ENCODE measurements at regions not wholly inside any gene's neighbourhood (a gene's known extent, or its start where the extent isn't known, plus 50 kb on each side); places are given as distances from the start of the nearest gene placed in this dataset.

DNA sequence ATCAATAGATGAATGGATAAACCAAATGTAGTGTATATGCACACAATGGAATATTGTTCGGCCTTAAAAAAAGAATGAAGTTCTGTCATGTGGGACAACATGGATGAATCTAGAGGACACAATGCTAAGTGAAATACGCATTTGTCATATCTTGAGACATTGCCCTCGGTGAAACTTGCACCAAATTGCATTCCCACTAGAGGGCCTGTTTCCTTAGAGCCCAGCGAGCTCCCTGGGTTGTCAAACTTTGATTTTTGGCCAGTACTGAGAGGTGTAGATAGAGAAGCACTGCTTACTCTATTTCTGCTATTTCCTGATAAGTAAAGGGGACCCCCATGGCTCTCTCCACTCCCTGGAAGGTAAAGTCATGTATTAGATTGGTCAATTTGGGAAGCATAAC lies 157.1 kb downstream of the GPAM start:
- H3K4me3 ChIP-seq (ENCODE audit: low read depth, low read length): no peak overlapping the region
- DNase-seq (ENCODE audit: low read depth): no peak

DNA sequence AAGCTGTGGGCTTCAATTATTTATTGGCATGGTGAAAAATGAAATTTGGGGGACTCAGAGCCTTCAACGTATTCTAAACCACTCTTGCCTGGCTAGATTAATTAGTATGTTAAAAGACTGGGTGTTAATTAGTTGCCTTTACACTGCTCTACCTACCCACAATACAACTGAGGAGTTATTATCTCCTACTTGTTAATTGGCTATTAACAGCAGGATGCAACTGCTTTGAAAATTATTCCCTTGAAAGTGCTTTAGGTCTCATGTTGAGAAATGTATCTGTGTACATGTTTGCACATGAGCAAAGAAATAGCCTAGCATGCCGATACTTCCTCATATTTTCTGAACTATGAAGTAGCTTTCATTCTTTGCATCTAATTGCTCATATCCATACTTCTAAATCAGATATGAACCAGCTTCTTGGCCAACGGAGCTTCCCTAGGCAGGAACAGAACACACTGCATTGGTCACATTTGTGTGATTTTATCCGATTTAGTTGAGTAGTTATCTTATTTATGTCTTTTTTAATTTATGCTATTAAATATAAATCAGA lies 155.8 kb downstream of the GPAM start:
- DNase-seq (ENCODE audit: low read depth): no peak
- no peak overlapping the region for H3K4me3 ChIP-seq (ENCODE audit: low read depth, low read length)

DNA sequence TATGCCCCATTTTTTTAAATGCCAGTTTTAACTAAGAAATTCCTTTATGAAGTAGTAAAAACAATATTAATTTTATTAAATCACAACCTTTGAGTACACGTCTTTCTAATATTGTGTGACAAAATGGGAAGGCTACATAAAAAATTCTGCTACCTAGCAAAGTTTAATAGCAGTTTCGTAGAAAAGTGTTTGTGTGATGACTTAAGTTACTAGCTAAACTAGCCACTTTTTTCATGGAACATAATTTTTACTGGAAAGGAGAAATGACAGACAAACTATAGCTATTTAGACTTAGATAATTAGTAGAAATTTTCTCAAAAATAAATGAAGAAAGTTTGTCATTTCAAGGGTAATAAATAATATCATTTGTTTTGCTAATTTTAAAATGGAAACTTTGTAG lies 153.1 kb downstream of the GPAM start:
- DNase-seq (ENCODE audit: low read depth): no peak
- no peak overlapping the region for H3K4me3 ChIP-seq (ENCODE audit: low read depth, low read length)

DNA sequence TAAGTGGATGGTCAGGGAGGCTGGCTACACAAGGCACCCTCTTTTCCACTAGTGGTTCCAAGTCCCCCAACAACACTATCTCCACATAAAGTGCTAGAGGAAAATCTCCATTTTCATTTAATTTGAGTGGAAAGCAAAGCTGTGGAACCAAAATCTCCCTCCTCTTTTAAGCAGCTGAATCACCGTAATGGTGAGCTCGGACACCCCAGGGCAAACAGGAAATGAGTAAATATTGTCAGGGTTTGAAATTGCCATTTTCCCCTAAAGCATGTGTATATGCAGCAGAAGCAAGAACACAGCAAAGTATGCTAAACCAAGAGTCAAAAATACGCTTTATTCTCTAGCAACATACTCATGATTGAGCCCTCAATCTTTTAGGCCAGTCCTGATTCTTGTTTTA lies 143.7 kb downstream of the GPAM start:
- no peak overlapping the region for H3K4me3 ChIP-seq (ENCODE audit: low read depth, low read length)
- no peak for DNase-seq (ENCODE audit: low read depth)

DNA sequence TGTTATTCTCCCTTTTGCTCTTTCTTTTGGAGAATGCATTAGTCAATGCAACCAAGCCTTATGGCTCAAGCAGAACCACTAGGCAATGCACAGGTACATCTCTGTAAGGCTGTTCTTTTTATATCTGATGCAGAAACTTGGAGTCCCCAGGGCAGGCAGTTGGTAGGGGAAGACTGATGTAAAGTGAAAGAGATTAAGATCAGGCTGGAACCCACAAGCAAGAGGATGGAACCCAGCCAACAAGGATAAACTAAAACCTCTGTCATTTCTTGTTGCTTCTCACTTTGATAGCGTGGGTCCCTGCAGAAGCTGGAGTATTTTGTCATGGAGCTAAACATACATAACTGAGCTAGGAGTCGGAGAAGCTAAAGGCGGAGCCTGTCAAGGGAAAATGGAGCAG lies 142.9 kb downstream of the GPAM start:
- no peak overlapping the region for H3K4me3 ChIP-seq (ENCODE audit: low read depth, low read length)
- no peak for DNase-seq (ENCODE audit: low read depth)

DNA sequence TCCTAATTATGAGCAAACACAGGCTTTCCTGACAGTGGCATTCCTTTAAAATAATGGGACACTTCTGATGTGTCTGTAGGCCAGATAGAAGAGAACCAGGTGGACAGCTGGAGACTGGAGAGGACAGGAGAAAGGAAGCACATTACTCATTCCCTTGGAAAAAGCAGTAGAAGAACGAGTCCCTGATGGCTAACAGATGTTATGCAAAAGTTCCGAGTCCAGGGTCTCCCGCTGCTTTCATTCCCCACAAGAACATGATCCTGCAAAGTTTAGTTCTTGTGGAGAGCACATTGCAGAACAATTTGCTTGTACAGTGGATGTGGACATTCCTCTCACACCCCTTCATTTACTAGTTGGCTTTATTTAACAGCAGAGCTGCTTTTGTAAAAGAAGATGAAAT lies 137.6 kb downstream of the GPAM start:
- no peak overlapping the region for H3K4me3 ChIP-seq (ENCODE audit: low read depth, low read length)
- no peak for DNase-seq (ENCODE audit: low read depth)

DNA sequence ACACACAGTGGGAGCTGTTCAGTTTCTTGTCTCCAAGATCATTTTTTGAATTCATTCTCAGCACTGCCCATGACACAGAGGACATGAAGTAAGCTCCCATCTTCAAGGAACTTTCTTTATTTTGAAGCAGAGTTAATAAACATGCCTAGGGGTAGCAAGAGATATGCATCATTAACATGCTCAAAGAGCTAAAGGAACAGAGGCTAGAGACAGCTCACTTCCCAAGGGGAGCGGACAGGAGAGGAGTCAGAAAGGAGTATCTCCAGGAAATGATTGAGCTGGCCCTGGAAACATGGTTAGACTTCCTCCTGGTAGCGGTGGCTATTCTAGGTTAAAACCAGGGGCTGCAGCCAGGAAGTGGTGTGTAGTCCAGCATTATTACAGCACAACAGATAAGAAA lies 135.9 kb downstream of the GPAM start:
- H3K4me3 ChIP-seq (ENCODE audit: low read depth, low read length): no peak overlapping the region
- no peak for DNase-seq (ENCODE audit: low read depth)

DNA sequence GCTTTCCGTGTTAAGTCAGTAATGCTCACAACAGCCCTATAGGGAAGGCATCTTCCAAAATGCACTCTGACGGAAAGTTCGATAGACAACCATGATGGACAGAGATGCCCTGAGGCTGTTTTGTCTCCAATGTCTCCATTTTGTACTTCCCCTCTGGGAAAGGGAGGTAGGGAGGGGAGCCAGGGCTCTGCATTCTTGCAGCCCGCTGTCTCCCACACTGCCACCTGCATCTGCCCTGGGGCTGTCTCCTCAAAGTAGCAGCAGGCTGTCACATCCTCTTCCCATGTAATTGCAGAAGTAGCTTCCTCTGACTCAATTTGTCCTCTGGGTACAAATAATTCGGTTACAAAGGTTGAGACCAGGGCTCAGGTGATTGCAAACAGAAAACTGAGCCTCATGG lies 131.4 kb downstream of the GPAM start:
- no peak overlapping the region for H3K4me3 ChIP-seq (ENCODE audit: low read depth, low read length)
- DNase-seq (ENCODE audit: low read depth): no peak

DNA sequence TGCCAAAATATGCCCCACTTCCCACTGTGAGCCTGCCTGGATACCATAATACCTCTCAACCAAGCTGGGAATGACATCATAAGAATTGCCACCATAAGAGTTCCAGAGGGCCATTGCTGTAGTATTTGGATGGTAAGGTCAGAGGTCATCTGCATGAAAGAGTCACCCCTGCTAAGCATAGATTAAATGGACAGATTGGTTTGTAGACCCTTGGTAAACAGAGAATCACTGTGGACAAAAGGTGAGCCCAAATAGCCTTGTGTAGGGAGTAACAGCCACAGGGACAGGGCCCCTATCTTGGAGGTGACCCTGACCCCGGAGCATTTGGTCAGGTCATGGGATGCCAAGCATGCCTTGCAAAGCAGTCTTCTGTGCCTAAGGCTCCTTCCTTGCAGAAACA lies 129.7 kb downstream of the GPAM start:
- DNase-seq (ENCODE audit: low read depth): no peak
- no peak overlapping the region for H3K4me3 ChIP-seq (ENCODE audit: low read depth, low read length)

DNA sequence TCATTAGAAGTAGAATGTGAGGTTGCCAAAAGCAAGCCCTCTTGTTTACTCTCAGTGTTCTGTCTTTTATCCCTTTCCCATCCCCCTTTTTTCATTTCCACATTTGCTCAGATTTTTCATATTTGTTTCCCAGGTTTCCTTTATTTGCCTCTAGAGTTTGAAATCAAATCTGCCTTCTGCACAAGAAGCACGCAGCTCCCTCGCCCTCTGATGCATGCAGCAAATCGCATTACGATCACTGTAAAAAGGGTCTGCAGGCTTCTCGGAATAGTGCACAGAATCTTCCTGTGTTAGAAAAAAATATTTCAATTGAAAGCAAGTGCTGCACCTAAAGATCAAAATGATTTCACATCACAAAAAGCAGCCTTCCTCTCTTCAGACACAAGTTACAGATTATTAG lies 129.0 kb downstream of the GPAM start:
- no peak for DNase-seq (ENCODE audit: low read depth)
- H3K4me3 ChIP-seq (ENCODE audit: low read depth, low read length): no peak overlapping the region

DNA sequence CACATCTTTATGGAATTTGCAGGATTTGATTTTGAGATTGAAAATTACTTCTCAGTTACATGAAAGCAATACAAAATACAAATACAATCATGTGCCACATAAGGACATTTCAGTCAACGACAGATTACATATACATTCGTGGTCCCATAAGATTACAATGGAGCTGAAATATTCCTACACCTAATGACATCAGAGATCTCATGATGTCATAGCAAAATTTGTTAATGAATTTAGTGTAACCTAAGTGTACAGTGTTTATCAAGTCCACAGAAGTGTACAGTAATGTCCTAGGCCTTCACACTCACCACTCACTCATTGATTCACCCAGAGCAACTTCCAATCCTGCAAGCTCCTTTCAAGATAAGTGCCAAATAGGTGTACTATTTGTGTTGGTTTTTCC lies 126.5 kb downstream of the GPAM start:
- H3K4me3 ChIP-seq (ENCODE audit: low read depth, low read length): no peak overlapping the region
- DNase-seq (ENCODE audit: low read depth): no peak

DNA sequence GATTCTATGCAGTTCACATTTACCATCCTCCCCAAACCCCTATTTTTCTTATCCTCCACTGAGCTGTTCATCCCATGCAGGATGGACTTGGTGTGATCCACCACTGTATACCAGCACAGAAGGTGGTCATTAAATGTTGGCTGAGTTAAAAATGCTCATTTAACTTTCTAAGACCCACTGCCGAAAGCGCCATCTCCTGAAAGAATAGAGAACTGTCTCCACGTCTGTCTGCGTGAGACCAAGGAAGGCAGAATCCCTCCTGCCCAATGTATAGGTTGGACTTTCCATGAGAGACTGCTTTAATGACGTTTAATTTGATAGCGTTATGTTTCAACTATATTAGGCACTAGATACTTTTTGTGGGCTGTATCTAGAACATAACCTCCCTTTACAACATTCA lies 124.3 kb downstream of the GPAM start:
- no peak overlapping the region for H3K4me3 ChIP-seq (ENCODE audit: low read depth, low read length)
- no peak for DNase-seq (ENCODE audit: low read depth)

DNA sequence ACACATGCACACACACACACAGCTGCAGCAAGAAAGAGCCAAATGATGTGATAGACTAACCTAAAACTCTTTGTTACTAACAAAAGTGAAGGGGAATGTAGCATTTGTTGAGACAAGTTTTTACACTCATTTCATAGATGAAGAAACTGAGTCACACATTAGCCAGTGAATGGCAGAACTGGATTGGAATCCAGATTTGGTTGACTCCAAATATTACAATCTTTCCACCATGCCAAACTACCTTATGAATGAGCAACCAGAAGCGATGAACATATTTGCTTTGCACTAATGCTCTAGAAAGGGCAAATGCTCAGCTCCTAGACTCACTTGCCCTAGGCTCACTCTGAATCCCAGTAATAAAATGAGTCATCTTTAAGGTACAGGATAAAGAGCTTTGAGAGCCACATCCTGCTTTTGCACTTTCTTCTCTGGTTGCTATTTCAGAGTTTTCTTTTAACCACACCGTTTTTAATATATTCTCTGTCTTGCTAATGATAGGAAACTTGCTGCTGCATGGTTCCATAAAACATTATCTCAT lies 111.9 kb downstream of the GPAM start:
- DNase-seq (ENCODE audit: low read depth): no peak
- no peak overlapping the region for H3K4me3 ChIP-seq (ENCODE audit: low read depth, low read length)

DNA sequence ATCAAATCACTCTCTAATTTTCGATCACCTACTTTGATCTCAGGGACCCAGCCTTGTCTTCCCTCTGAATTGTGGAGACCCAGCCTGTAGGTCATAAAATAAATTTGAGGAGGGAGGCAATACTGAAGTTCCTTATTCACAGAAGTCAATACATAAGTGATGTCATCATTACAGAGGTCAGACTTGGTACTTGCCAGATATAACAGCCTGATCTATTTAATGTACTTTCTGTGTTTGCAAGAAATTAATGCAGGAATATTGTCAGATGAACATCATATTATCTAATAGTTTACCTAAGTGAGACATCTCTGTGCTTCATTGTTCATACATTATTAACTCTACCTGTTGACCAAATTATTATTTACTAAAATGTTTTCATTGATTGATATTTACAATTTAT lies 105.6 kb downstream of the GPAM start:
- DNase-seq (ENCODE audit: low read depth): no peak
- no peak overlapping the region for H3K4me3 ChIP-seq (ENCODE audit: low read depth, low read length)

DNA sequence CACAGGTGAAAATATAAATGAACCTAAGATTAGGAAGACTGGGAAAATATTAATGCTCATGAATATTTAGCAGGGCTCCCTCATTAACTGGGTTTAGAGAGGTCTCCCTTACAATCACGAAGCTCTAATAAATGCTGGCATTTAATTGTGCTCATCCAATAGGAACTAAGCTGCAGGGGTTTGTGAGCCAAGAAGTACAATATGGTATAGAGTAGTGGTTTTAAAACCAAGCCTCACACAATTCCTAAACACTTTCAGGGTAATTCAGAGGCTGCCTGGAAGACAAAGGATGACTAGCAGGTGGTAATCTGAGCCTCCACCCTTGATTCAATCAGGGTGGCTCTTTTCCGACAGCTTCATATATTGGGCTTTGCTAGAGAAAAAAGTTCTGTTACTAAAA lies 103.3 kb downstream of the GPAM start:
- no peak for DNase-seq (ENCODE audit: low read depth)

DNA sequence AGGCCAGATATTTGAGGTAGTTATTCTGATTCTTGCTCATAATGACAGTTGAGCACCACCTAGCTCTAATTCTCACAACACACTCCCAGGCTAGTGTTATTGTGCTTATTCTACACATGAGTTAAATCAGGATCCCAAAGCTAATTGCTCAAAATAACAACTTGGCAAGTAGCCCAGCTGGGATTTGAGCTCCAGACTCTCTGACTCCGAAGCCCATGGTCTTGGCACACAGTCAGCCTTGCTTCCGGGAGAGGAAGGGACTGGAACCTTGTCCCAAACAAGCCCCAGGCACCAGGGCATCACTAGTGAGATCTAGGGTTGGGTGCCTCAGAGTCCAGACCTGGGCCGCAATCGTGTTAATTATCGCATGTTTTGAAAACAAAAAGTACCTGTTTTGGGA lies 101.4 kb downstream of the GPAM start:
- no peak overlapping the region for H3K4me3 ChIP-seq (ENCODE audit: low read depth, low read length)
- no peak for DNase-seq (ENCODE audit: low read depth)

More for the DNA sequence above, 103.3 kb downstream of the GPAM start:
- no peak overlapping the region for H3K4me3 ChIP-seq (ENCODE audit: low read depth, low read length)

DNA sequence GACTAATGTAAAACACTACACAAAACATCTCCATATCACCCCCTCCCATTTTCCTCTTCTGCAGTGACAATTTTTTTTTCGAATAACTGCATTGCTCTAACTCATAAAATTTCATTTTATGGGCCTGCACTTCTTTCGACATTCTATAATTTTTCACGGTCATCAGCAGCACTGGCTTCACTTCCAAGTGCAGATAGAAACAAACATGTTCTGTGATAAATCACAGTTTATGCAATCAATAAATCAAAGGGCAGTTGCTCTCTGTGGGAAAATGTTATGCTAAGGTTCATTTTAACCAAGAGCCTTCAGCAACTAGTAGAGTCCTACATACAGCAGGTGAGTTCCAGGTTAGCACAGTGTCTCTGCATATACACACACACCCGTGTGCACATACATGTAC lies 100.1 kb downstream of the GPAM start:
- no peak overlapping the region for H3K4me3 ChIP-seq (ENCODE audit: low read depth, low read length)
- DNase-seq (ENCODE audit: low read depth): no peak

DNA sequence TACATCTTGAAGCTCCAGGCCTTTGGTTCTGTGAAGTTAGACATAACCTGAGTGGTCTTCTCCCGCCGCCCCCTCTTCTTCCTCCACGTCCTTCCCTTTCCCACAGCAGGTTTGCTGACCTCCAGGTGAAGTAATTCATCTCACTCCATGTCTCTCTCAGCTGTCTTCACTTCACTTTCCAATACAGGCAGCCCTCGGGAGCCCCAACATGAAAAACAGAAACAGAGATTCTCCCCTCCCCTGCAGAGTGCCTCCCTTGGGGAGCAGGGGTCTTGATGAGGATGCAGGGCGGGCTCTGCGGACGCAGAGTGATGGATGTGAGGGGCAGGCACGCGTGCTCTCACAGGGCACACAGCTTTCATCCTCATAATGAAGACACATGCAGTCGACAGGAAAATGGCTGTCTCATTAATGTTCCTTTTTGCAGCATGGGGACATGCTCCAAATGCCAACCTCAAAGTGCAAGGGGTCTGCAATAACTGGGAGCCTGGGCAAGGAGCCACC lies 95.6 kb downstream of the GPAM start:
- no peak overlapping the region for H3K4me3 ChIP-seq (ENCODE audit: low read depth, low read length)
- DNase-seq (ENCODE audit: low read depth): no peak

DNA sequence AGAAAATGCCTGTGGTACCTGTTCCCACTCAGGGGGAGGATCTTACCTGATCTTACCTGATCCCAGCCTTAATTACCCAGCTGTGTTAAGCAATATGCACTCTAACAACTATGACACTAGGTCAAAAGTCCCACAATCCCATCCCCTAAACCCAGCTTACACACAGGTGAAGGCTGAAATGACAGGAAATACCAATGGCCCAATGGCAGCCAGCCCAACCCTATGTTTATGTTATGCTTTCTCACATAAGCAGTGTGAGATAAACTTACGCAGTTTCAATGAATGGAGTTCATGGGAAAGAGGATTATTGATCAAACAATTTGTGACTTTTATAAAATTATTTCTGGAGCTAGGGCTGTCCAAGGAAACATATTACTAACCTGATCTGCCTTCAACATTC lies 91.9 kb downstream of the GPAM start:
- DNase-seq (ENCODE audit: low read depth): no peak
- no peak overlapping the region for H3K4me3 ChIP-seq (ENCODE audit: low read depth, low read length)

DNA sequence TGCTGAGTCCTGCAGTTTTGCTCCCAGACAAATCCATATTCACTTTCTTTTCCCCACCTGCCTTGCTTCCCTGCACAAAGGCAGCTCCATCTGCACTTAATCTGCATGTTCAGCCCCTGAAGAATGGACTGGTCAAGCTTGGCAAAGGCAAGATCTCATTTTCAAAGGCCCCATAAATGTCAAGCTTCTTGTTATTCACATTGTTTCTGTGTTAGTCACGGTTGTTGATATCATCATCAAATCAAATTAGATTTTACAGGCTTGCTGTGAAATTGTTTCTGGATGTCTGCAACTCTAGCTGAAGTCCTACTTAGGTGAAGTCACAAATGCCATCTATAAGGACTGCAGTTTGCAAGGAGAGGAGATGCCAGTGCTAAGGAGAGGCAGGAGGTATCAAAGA lies 91.0 kb downstream of the GPAM start:
- H3K4me3 ChIP-seq (ENCODE audit: low read depth, low read length): no peak overlapping the region
- DNase-seq (ENCODE audit: low read depth): no peak

DNA sequence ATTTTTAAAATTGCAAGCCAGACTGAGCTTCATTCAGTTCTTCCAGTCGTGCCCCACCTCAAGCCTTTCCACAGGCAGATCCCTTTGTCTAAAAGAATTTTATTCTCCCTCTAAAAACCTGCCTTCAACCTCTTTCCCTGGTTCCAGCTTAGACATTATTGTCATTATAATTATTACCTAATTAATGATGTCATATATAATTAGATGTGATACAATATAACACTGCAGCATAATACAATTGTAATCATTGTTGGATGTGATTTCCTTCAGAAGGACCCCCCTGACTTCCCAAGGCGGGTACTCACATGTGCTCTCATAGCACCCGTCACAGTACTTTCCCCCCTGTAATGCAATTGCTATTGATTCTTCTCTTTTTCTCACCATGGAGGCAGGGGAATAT lies 88.6 kb downstream of the GPAM start:
- DNase-seq (ENCODE audit: low read depth): no peak
- no peak overlapping the region for H3K4me3 ChIP-seq (ENCODE audit: low read depth, low read length)

DNA sequence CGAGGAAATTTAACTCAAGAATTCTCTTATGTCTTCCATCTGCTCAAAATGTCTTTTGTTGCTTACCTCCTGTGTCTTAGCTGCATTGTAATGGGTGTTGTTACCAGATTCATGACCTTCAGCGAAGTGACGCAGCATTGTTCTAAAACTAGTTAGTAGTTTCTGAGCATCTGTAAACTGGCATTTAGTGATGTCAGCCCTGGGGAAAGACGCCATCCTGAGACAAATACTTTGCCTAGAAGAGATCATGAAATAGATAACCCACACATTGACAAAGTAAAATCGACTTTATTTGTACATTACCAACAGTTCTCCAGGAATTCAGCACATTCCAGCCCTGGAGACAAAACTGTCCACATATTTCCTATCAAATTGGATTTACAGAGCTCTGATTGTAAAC lies 87.8 kb downstream of the GPAM start:
- H3K4me3 ChIP-seq (ENCODE audit: low read depth, low read length): no peak overlapping the region
- no peak for DNase-seq (ENCODE audit: low read depth)
